HepG2 (cell line): ENCODE measurements at regions not wholly inside any gene's neighbourhood (a gene's known extent, or its start where the extent isn't known, plus 50 kb on each side); places are given as distances from the start of the nearest gene placed in this dataset.

ENCODE experiments used
- ATAC-seq: fragments of 200-7000 bp; cut with Tn5 transposase; 3 replicates; pipeline ENCODE4 v1.9.1; 2020; ENCODE audit warnings: mild to moderate bottlenecking, moderate library complexity
- BruUV-seq: library from RNA; stranded (reverse); fragments of 400-500 nt; replicated peaks from 2 replicates; lab custom pipeline; 2021; lab: Mats Ljungman, UMichigan
- CTCF ChIA-PET: fragments of 300-600 bp; formaldehyde crosslinking; extraction: SDS; loops from one replicate; lab custom pipeline; 2021; ENCODE audit warnings: low total read pairs, inconsistent platforms, low intra/inter-chr PET ratio; lab: Yijun Ruan, JAX
- POLR2A ChIA-PET: fragments of 350-600 bp; sonication (Branson Sonifier 250); formaldehyde crosslinking; loops from one replicate; lab custom pipeline; 2020; ENCODE audit warnings: antibody characterized with exemption, inconsistent platforms; lab: Yijun Ruan, JAX
- DNase-seq: peaks from one replicate; pipeline ENCODE4 v3.0.0-alpha.2; 2015; ENCODE audit warnings: low spot score
- FAIRE-seq: peaks from 3 replicates; lab custom pipeline; 2011; peaks lifted over from hg19 to GRCh38; lab: Jason Lieb, UNC
- H2AFZ ChIP-seq: one replicate; pipeline ENCODE4 v1.6.1; 2011; ENCODE audit warnings: low read length, inconsistent platforms
- H3K27ac ChIP-seq: fragments of 300-600 bp; 3 replicates; pipeline ENCODE4 v1.8.0; 2011; ENCODE audit warnings: mixed run types, mild to moderate bottlenecking, mixed read lengths, low read length, inconsistent platforms; ENCODE audit not compliant: insufficient read depth; ENCODE audit errors: extremely low read length
- H3K27me3 ChIP-seq, 2 experiments: fragments of 200-600 bp in 1 of 2; 2 replicates in 1 of 2; 3 replicates in 1 of 2; pipeline versions ENCODE4 v1.6.0 to v1.8.0; 2011; ENCODE audit warnings: low read length in 2 of 2, mild to moderate bottlenecking in 2 of 2, moderate library complexity in 2 of 2, inconsistent platforms in 1 of 2; ENCODE audit not compliant: insufficient read depth in 2 of 2, control insufficient read depth in 1 of 2
- H3K36me3 ChIP-seq, 2 experiments: fragments of 200-600 bp in 1 of 2; replicated peaks in 1 of 2; 2 replicates in 1 of 2; 3 replicates in 1 of 2; pipeline versions ENCODE4 v1.5.1 to v1.8.0; 2011; ENCODE audit warnings: low read length in 2 of 2, inconsistent platforms in 1 of 2; ENCODE audit not compliant: insufficient read depth in 2 of 2, control insufficient read depth in 1 of 2
- H3K4me1 ChIP-seq: 2 replicates; pipeline ENCODE4 v1.5.1; 2012; ENCODE audit warnings: low read length, inconsistent platforms; ENCODE audit not compliant: insufficient read depth
- H3K4me2 ChIP-seq: 2 replicates; pipeline ENCODE4 v1.6.0; 2011; ENCODE audit warnings: low read depth, low read length, inconsistent platforms
- H3K4me3 ChIP-seq, 3 experiments: fragments of 200-600 bp in 1 of 3; sonication (generic), shearing (Covaris generic) in 1 of 3; replicated peaks in 1 of 3; 2 replicates each; pipeline ENCODE4 v1.5.1; 2011 to 2016; ENCODE audit warnings: low read length in 3 of 3, inconsistent platforms in 2 of 3, low read depth in 2 of 3, mild to moderate bottlenecking in 2 of 3, control low read depth in 1 of 3, mixed read lengths in 1 of 3; ENCODE audit not compliant: insufficient read depth in 1 of 3
- H3K79me2 ChIP-seq: one replicate; pipeline ENCODE4 v1.6.1; 2011; ENCODE audit warnings: low read length, inconsistent platforms; ENCODE audit not compliant: insufficient read depth
- H3K9ac ChIP-seq: 2 replicates; pipeline ENCODE4 v1.6.0; 2011; ENCODE audit warnings: mild to moderate bottlenecking, low read depth, low read length, inconsistent platforms; ENCODE audit not compliant: insufficient read depth
- H3K9me3 ChIP-seq: 2 replicates; pipeline ENCODE4 v1.5.1; 2012; ENCODE audit warnings: mild to moderate bottlenecking, low read length
- H4K20me1 ChIP-seq: 2 replicates; pipeline ENCODE4 v1.6.0; 2011; ENCODE audit warnings: inconsistent platforms, mild to moderate bottlenecking, low read length, moderate library complexity; ENCODE audit not compliant: insufficient read depth
- CAMTA2 ChIP-seq: sonication (generic); formaldehyde crosslinking; IDR thresholded peaks from 2 replicates; pipeline ENCODE4 v1.4.0; 2020; ENCODE audit warnings: mild to moderate bottlenecking, missing genetic modification reagents, borderline replicate concordance
- GTF2F1 ChIP-seq: fragments of 150-350 bp; IDR thresholded peaks from 2 replicates; pipeline ENCODE4 v1.6.1; 2014; ENCODE audit warnings: low read length
- HMG20B ChIP-seq: conservative IDR thresholded peaks from 2 replicates; pipeline ENCODE4 v1.6.1; 2016; ENCODE audit warnings: missing genetic modification reagents, missing compliant biosample characterization
- NCOA5 ChIP-seq: sonication (generic); formaldehyde crosslinking; IDR thresholded peaks from 2 replicates; pipeline ENCODE4 v1.4.0; 2020; ENCODE audit warnings: missing genetic modification reagents
- NFE2 ChIP-seq: sonication (generic); formaldehyde crosslinking; IDR thresholded peaks from 2 replicates; pipeline ENCODE4 v1.4.0; 2020; ENCODE audit warnings: missing genetic modification reagents
- NFKB2 ChIP-seq: sonication (generic); formaldehyde crosslinking; IDR thresholded peaks from 2 replicates; pipeline ENCODE4 v1.4.0; 2020; ENCODE audit warnings: missing genetic modification reagents, borderline replicate concordance
- PAXIP1 ChIP-seq: sonication (generic); formaldehyde crosslinking; conservative IDR thresholded peaks from 2 replicates; pipeline ENCODE4 v1.4.0; 2020; ENCODE audit warnings: mild to moderate bottlenecking, missing genetic modification reagents, moderate library complexity
- PBX2 ChIP-seq: IDR thresholded peaks from 2 replicates; pipeline ENCODE4 v1.6.1; 2016; ENCODE audit warnings: control low read depth
- RELA ChIP-seq: sonication (generic); formaldehyde crosslinking; IDR thresholded peaks from 2 replicates; pipeline ENCODE4 v1.4.0; 2020; ENCODE audit warnings: missing genetic modification reagents
- SATB2 ChIP-seq: sonication (generic); formaldehyde crosslinking; IDR thresholded peaks from 2 replicates; pipeline ENCODE4 v1.5.0; 2020; ENCODE audit warnings: missing genetic modification reagents
- TMF1 ChIP-seq: sonication (generic); formaldehyde crosslinking; IDR thresholded peaks from 2 replicates; pipeline ENCODE4 v1.8.1; 2022; ENCODE audit warnings: low read depth, missing genetic modification reagents
- ZNF263 ChIP-seq: sonication (generic); formaldehyde crosslinking; IDR thresholded peaks from 2 replicates; pipeline ENCODE4 v1.4.0; 2020; ENCODE audit warnings: missing genetic modification reagents
- ZNF598 ChIP-seq: sonication (generic); formaldehyde crosslinking; IDR thresholded peaks from 2 replicates; pipeline ENCODE4 v1.5.1; 2020; ENCODE audit warnings: mild to moderate bottlenecking, missing genetic modification reagents, borderline replicate concordance
- ZNF768 ChIP-seq: sonication (generic); formaldehyde crosslinking; IDR thresholded peaks from 2 replicates; pipeline ENCODE4 v1.4.0; 2020; ENCODE audit warnings: missing genetic modification reagents
- WGBS: methylation state at CpG from one replicate; pipeline ENCODE4 v1.1.6; 2017; ENCODE audit warnings: low lambda C conversion rate; 5-methylcytosine and 5-hydroxymethylcytosine counted together
- in situ Hi-C: cut with HindIII; loops from 2 replicates; pipeline ENCODE4 v1.10.0; 2017; ENCODE audit warnings: low pct_unique_long_range_greater_than_20kb; ENCODE audit not compliant: extremely low pct_ligation_motif_present
- intact Hi-C: fragments of 100-400 bp; cut with micrococcal nuclease; formaldehyde crosslinking; loops from one replicate; pipeline ENCODE4 v1.10.0; 2022; ENCODE audit not compliant: unreplicated experiment

- TF ChIP-seq NFKB2 (CRISPR knock-in tag), result no peak
- TF ChIP-seq ZNF263 (CRISPR knock-in tag), result no peak
- no peak for TF ChIP-seq SATB2 (CRISPR knock-in tag)
- no peak for TF ChIP-seq PAXIP1 (CRISPR knock-in tag)
- no peak for TF ChIP-seq HMG20B (CRISPR knock-in tag)
- TF ChIP-seq GTF2F1, result no peak
- no peak for TF ChIP-seq NFE2 (CRISPR knock-in tag)
- TF ChIP-seq PBX2 (CRISPR knock-in tag), result no peak
- no peak for TF ChIP-seq CAMTA2 (CRISPR knock-in tag)
- TF ChIP-seq NCOA5 (CRISPR knock-in tag), result no peak
- TF ChIP-seq TMF1 (CRISPR knock-in tag), result no peak
- TF ChIP-seq ZNF768 (CRISPR knock-in tag), result no peak
- no peak for TF ChIP-seq ZNF598 (CRISPR knock-in tag)
- TF ChIP-seq RELA (CRISPR knock-in tag), result no peak
- Histone ChIP-seq H4K20me1 (no peaks in the 10 kb centered on the region), H3K4me1 (no peaks in the 10 kb centered on the region), H3K4me2 (no peak overlapping the region), H3K9me3 (no peaks in the 10 kb centered on the region), H2AFZ (no peak overlapping the region), H3K9ac (no peak overlapping the region), H3K27me3 (no peaks in the 10 kb centered on the region), H3K4me3 (no peak overlapping the region), H3K27ac (no peak overlapping the region), H3K79me2 (no peaks in the 10 kb centered on the region), H3K36me3 (no peaks in the 10 kb centered on the region)
- intact Hi-C loops (no loop called here), in situ Hi-C loops (no loop called here)
- no peak for FAIRE-seq
- no TSS peak for BruUV-seq
- ChIA-PET CTCF (no interaction called here), POLR2A (no interaction called here)
- no peak for ATAC-seq
- no peak for DNase-seq
- WGBS, result 12% methylated on average over 7 of the region's 7 CpGs
Measured at GRCh38 chr4:17045866-17046265, 147.4 kb upstream of the LDB2 start.
